Muscle of back (tissue), 3 donors: ENCODE measurements at regions not wholly inside any gene's neighbourhood (a gene's known extent, or its start where the extent isn't known, plus 50 kb on each side); places are given as distances from the start of the nearest gene placed in this dataset.
"Not testable (repeated sequence)": the region's sequence is repeated elsewhere in the genome, so short reads cannot be mapped to it uniquely, and the experiment has no call there.

Experiments
- DNase-seq, 3 donors: peaks; one replicate each; pipeline versions ENCODE4 v3.0.0 to v3.0.0-alpha.2; 2013

DNA sequence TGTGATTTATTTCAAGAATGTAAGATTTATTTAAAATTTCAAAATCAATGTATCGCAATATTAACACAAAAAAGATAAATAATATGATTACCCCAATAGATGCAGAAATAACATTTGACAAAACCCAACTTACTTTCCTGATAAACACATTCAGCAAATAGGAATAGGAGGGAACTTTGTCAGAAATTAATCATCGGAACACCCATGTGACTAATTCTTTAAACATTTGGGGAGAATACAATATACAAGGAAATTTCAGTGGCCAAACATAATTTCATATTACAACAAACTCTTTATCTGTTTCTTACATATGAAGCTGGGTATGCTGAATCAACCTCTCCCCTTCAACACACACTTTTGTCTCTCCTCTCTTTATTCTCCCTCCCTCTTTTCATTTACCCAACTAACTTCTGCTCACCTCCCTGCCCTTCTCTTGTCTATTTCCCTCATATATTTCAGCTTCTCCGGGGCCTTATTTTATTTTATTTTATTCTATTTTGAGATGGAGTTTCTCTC is 309.6 kb upstream of the CNTNAP5 start:
- no peak for DNase-seq

DNA sequence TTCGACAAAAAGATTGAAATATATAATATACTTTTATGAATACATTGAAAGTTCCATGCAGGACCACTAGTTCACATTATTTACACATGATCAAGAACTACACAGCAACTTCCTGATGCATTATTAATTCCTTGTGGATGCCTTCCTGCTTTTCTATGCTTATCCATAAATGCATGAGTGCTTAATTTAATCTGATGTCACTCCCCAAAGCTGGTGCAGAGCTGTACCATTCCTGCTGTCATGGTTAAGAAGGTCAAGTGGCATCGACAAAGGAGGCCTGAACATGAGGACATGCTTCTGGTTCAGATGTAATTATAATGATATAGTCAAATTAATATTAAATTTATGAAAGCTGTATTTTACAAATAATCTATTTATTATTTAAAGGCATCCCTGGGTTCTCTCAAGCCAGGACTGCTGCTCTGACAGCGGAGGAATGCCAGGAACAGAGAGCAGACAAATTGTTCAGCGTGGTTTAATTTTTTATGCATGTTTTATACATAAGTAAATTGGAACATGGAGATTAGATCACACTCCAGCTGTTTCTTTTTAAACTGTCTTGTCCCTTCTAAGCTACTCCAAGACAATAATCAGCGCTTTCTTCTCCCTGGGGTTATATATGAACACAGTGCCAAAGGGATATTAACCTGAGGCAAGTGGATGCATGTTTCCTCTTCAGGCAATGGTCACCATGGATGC is 307.3 kb upstream of the CNTNAP5 start:
- peak; percentile 39 to 67 (median 48) for DNase-seq

DNA sequence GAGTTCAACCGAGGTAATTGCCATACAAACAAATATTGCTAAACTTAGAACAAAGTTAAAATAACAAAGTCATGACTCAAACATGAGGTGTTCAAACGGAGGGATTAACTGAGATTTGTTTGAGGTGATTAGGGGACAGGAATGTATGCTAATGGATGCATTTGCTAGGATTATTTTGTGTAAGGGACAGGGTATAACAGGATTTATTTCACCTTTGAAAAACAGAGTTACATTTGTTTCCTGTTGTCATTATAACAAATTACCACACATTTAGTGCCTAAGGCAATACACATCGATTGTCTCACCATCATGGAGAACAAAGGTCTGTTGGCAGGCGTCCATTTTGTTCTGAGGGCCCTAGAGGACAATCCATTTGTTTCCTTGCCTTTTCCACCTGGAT is 304.3 kb upstream of the CNTNAP5 start:
- DNase-seq, result no peak

DNA sequence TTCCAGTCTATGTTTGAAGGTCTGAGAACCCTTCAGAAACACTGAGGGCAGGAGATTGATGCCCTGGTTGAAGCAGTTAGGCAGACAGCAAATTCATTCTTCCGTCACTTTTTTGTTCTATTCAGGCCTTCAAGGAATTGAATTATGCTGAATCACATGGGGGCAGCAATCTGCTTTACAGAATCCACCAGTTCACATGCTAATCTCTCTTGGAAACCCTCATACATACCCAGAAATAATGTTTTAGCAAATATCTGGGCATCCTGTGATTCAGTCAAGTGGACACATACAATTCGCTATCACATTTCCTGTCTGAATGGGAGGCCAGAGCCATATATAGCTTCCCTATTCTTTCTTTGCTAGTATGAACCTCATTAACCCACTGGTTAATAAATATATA is 301.4 kb upstream of the CNTNAP5 start:
- no peak for DNase-seq

DNA sequence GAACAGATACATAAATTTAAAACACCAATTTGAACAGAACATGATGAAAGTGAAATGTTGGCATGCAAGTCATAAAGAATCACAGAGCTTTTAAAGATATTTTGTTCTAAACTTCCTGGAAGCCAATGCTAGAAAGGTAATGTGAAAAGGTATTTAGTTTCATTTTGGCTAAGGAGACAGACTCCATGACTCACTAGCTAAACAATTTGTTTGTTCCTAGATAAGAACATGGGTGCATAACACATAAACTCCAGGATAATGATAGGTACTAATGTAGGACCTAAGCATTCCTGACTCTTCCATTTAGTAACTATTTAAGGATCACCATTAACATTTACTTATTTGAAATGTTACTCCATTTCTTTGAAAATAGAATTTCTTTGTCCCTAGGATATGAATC is 292.5 kb upstream of the CNTNAP5 start:
- no peak for DNase-seq

DNA sequence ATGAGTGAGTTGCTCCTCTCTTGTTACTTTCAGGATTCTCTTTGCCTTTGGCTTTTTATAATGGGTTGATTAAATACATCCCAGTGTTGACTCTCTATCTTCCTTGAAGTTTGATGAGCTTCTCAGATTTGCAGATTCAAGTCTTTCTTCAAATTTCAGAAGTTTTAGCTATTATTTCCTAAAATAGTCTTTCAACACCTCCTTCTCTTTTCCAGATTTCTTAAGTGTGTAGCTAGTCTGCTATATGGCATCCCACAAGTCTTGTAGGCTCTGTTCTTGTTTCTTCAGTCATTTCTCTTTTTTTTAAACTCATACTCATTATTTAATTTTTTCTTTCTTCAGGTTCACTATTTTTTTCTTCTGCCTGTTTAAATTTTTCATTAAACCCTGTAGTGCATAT is 287.7 kb upstream of the CNTNAP5 start:
- no peak for DNase-seq

DNA sequence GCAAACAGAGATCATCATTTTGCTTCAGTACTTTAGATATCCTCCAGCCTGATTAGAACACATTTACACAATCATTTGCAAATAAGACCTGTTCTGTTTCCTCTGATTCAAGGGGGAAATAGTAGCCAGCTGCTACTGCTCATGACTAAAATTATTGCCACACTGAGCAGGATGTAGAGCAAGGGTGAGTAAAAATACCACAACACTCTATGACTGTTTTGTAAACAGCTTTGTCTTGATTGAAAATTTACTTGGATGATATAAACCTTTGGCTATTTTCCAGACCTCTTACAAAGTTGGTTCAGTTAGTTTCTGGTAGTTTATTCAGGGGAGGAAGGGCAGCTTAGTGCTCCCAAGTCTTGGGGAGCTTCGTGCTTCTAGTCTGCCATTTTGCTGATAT is 286.4 kb upstream of the CNTNAP5 start:
- DNase-seq, result peak in 1 of 3 donors; percentile 4

DNA sequence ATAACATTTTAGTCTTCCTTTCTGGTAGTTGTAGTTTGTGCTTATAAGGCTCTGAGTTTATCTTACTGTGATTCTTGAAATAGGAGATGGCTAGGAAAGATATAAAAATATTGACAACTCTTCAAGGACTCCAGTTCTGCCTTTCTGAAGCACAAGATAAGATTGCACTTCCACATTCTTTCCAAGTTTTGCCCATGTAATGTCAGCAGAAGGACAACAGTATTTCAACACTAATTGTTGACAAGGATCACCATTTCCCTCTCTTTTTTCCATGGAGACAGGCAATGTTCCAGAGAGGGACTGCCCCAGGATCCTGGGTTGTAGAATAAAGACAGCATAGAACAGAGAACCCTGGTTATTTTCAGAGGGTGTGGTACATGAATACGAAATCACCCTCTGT is 279.1 kb upstream of the CNTNAP5 start:
- DNase-seq, result no peak

DNA sequence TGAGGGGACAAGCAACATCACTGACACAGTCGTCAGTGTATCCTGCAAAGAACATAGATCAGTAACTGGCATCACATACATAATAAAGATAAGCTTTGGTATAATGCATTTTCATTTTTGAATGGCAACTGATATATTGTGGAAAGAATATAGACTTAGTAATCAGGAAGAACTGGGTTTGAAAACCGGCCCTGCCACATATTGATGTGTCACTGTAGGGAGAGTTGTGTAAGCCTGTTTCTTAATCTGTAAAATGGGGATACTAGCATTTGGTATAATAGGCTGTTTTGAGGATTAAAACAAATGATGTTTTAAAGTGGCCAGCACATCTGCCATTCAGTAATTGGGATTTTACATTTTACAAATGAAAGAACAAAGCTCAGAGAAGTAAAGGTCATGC is 277.8 kb upstream of the CNTNAP5 start:
- DNase-seq, result no peak

DNA sequence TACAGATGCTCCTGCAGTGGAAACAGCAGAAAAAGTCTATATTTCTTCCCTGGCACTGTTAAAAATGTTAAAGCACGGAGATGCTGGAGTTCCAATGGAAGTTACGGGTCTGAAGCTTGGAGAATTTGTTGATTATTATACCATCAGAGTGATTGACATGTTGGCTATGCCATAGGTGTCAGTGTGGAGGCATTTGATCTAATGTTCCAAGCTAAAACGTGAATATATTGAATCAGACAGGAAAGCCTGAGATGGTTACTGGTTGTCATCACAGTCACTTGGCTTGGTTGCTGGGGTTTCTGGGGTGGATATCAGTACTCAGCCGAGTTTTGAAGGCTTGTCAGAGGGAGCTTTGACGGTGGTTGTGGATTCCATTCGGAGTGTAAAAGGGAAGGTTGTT is 262.9 kb upstream of the CNTNAP5 start:
- DNase-seq, result no peak

DNA sequence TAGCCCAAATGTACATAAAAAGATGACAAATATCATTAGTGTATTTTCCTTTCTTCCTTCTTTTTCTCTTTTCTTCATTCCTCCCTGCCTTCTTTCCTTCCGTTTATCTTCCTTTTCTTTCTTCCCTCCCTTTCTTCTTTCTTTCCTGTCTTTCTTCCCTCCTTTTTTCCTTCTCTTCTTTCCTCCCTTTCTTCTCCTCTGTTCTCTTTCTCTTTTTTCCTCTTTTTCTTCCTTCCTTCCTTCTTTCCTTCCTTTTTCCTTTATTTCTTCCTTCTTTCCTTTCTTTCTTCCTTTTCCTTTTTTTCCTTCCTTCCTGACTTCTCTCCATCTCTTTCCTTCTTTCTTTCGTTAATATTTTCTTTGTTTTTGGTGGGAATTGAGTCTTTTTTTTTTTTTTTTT is 256.9 kb upstream of the CNTNAP5 start:
- no peak for DNase-seq

DNA sequence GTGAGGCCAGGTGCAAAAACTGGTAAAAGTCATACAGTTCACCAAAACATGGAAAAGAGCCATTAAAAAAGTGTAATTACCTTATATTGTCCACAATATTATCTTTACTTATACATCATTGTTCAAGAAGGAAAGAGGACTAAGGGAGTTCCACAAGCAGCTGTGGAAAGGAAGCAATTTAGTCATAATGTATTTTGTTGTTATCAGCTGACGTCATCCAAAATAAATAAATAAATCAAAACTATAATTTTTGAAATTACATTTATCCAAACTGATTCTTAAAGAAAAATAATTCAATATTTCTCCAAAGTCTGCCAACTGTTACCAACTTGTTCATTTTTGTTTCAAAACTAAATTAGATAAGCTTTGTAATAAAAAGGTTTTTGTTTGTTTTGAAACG is 256.1 kb upstream of the CNTNAP5 start:
- DNase-seq, result no peak

DNA sequence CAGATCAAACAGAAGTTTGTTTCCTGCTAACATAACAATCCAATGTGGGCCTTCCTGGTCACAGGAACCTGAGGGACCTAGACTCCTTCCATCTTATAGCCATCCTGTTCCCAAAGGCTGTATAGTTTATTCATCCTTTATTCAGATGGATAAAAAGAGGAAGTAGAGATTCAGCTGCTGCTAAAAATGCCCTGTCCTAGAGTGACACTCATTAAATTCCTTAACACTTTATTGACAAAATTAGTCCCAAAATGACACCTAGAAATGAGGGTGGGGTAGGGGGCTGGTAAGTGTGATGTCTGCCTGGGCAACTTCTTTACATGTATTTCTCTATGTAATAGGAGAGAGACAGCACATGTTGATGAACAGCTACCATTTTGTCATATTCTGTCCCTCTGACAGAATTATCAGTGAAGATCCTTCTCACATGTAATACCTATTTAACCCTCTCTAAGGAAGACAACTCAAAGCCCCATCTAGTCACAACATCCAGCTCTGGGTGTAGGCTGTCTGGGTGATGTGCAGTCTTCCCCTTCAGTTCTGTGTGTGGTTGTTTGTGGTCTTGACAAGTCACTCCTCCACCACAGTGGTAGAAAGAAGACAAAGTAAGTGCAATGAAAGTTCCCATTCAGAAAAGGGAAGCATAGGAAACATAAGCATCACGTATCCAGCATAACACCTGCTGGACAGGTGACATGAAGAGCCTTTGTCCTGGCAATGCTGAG is 253.9 kb upstream of the CNTNAP5 start:
- no peak for DNase-seq

DNA sequence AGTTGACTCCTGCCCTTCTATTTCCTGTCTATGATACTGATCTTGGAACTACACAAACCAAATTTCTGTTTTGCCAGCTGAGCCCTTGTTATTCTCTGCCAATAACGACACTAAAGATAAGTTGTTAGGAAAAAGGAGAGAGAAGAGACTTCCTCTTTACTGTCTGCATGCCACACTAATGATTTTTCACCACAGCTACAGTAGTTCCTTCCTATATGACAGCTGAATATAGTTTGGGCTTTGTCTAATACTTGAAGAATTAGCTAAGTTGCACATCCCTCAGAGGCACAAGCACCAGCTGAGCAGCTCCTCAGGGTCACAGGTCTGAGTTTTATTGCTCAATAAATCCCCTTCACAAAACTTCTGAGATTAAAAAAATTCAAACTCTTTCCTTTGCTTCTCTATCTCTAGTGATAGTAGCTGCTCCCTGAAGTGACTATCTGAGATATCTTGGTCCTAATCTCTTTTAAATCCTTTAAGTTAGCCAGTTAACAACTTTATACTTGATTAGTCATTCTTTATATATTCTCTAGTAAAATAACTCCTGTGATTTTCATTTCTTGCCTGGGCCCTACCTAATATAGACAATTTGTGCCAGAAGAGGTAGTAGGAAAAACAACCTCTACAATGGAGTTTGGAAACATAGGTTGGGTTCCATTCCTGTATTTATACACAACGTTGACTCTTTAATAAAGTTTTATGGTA is 253.0 kb upstream of the CNTNAP5 start:
- no peak for DNase-seq

DNA sequence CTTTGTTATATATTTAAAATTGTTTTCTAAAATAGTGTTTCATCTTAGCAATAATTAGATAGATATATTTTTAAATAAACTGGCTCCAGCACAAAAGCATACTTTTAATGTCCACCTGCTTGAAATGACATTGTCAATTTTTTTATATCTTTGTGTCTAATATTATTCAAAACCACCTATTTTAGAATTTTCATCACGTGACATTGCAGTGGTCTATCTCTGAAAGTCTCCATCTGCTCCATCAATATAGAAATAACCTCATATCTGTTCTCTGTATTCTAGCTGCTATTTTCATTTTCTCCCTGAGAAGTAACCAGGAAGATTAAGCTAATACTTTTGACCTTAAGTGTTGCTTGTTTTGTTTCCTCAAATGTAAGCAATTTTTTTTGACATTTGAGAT is 248.0 kb upstream of the CNTNAP5 start:
- no peak for DNase-seq

DNA sequence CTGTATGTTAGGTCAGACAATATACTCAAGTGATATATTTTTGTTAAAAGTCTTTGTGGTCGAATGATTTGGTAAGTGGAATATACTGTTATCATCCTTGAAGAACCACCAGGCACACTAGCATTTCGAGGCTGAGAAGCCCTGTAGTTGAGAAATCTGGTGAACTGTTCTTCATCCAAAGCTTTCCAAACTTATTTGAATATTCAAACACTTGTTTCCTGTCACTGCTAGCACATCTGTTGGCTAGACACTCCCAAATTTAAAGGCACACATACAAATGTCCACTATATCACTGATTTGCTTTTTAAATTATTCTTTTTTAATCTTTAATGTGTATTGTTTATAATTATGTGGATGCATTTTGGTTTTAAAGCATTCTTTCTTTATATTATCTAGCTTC is 241.9 kb upstream of the CNTNAP5 start:
- DNase-seq, result no peak

DNA sequence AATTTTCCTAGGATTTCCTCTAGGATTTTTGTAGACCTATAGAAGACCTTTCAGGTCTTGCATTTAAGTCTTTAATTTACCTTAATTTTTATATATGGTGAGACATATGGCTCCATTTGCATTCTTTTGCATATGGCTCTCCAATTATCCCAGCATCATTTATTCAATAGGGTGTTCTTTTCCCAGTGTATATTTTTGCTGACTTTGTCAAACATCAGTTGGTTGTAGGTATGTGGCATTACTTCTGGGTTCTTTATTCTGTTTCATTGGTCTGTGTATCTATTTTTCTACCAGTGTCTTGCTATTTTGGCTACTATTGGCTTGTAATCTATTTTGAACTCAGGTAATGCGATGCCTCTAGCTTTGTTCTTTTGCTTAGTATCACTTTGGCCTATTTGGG is 239.8 kb upstream of the CNTNAP5 start:
- DNase-seq, result no peak

DNA sequence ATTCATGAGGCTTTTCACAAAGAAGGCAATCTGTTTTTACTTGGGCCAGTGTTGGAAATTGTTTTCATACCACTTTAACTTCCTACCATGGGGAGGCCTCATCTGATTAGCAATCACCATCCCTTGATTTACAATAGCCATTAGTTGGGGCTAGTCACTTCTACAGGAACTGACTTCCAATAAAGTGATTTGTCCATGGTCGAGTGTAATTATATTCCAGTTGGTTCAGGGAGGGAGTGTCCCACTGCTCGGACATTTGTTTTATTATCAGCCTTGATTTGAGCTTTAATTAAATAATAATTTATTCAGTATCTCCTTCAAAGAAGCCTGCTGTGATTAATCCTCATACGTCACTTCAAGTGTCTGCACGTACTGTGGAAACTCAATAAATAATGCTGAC is 233.9 kb upstream of the CNTNAP5 start:
- DNase-seq, result no peak

DNA sequence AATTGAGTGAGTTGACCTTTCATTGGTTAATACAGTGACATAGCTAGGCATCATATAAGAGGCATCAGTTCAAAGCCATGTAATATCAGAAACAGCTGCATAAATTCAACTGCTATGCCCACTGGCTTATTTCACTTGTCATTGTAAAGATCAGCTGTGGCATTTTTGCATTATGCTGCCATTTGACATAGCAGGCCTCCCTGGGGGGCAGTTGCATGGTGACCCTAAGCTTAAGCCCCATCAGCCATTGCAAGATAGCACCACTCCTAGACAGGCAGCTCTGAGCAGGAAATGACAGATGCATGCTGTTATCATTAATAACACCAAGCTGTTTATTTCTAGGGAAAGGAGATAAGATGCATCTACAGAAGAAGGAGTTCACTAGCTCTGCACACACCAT is 233.4 kb upstream of the CNTNAP5 start:
- no peak for DNase-seq

DNA sequence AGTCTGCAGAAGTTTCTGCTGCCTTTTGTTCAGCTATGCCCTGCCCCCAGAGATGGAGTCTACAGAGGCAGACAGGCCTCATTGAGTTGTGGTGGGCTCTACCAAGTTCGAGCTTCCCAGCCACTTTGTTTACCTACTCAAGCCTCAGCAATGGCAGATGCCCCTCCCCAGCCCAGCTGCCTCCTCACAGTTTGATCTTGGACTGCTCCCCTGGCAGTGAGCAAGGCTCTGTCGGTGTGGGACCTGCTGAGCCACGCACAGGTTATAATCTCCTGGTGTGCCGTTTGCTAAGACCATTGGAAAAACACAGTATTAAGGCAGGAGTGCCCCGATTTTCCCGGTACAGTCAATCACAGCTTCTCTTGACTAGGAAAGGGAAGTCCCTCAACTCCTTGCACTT is 221.0 kb upstream of the CNTNAP5 start:
- not testable (repeated sequence) for DNase-seq

DNA sequence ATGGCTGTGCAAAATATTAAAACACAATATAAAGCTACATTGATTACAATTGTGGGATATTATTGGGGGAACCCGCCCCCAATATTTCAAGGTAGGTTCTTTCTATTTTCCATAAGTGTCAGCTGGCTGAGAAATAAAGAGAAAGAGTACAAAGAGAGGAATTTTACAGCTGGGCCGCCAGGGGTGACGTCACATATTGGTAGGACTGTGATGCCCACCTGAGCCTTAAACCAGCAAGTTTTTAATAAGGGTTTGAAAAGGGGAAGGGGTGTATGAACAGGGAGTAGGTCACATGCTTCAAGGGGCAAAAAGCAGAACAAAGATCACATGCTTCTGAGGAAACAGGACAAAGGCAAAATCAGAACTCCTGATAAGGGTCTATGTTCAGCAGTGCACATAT is 219.3 kb upstream of the CNTNAP5 start:
- not testable (repeated sequence) for DNase-seq

DNA sequence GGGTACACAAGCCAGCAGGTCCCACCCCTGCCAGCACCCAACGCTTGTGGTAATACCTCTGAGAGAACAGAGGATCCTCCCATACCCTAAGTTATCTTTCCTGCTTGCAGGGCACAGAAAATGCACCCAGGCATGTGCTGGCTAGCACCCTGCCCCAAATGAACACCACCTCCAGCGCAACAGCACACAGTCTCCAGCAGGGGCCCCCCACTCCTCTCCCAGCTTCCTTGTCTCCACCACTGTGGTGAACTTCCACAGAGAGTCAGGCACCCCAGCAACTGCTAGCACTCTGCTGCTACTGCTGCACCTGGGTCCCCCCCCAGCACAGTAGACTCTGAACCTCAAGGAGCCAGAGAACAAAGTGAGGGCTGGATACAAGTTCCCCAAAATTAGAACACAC is 216.8 kb upstream of the CNTNAP5 start:
- no peak for DNase-seq

DNA sequence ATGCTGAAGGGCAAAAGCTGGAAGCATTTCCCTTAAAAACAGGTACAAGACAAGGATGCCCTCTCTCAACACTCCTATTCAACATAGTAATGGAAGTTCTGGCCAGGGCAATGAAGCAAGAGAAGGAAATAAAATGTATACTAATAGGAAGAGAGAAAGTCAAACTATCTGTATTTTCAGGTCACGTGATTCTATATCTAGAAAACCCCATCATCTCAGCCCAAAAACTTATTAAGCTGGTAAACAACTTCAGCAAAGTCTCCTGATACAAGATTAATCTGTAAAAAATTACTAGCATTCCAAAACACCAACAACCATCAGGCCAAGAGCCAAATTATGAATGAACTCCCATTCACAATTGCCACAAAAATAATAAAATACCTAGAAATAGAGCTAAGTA is 213.2 kb upstream of the CNTNAP5 start:
- DNase-seq, result no peak
